HG02798 (cell line): ENCODE measurements at regions not wholly inside any gene's neighbourhood (a gene's known extent, or its start where the extent isn't known, plus 50 kb on each side); places are given as distances from the start of the nearest gene placed in this dataset.

Source experiments
- ATAC-seq: cut with Tn5 transposase; IDR thresholded peaks from one replicate; pipeline ENCODE4 v1.9.1; 2021; ENCODE audit warnings: mild to moderate bottlenecking; ENCODE audit not compliant: unreplicated experiment, poor library complexity

DNA sequence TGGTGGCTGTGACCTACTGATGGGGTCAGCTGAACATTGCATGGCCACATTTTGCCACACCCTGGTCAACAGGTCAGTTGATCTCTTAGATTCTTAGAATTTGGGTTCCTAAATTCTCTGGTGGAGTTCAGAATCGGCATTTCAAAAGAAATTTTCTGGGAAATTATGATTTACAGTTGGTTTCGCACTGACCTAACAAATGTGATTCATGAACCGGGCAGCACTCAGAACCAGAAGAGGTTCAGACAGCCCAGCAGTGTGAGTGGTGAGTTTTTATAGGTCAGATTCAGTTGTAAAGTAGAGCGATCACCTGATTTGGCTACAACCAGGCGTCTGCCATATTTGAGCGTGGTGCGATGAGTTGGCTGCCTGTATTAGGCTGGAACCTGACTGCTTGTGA lies 163.7 kb upstream of the GAS1 start:
- ATAC-seq: no peak

DNA sequence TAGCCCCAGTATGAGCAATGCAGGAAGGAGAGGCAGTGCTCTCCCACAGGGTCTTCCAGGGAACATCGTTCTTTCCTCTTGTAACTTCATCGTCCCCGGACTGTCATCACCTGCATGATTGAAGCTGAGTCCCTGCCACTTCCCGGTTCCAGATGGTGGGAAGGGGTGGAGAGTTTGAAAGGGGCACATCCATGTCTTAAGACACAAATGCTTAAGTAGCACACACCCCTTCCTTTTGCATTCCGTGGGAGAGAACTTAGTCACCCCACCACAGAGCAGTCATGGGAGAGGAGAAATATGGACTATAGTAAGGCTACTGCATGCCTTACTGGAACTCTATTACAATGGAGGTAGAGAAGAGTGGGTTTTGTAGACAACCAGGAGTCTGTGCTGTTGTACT lies 165.3 kb upstream of the GAS1 start:
- no peak for ATAC-seq

DNA sequence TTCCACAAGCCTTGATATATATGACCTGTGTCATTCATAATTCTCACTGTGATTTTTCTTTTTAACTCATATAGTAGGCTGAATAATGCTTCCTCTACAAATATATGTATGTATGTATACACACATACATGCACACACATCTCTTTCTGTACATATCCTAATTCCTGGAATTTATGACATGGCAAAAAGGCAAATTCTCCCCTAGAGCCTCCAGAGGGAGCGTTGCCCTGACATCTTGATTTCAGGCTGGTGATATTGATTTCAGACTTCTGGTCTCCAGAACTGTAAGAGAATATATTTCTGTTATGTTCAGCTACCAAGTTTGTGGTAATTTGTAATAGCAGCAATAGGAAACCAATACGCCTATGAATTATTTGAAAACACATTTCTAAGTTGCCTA lies 166.6 kb upstream of the GAS1 start:
- ATAC-seq: no peak

DNA sequence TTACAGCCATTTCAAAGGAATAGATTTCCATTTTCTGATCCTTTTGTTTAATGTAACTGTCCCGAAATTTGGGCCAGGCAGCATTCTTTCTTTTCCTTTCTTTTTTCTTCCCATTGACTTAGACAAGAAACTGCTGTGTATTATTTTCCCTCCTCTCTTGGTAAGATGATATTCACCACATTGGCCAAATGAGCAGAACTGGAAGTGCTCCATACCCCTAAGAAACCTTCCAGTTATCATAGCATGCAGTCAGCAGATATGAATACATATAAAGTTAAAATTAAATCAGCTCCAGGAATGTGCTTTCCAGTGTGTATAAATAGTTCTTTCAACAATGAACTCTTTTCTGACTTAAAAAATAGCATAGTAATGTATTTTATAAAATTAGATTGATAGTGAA lies 168.5 kb upstream of the GAS1 start:
- ATAC-seq: no peak

DNA sequence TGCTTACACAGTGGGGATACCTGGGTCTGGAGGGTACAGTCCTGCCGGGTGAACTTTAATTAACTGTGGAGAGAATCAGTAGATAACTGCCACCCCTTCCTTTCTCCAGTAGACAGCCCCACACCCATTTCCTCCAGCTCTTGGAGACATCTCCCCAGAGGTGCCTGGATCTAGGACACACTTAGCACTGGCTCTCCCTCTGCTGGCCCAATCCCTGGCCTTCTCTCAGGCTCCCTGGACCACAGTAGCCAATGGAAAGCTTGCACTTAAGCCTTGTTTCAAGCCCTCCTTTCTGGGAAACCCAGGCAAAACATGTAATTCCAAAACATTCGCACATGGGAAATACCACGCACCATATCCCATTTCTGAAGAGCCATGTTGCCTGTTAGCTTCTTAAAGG lies 169.2 kb upstream of the GAS1 start:
- no peak for ATAC-seq

DNA sequence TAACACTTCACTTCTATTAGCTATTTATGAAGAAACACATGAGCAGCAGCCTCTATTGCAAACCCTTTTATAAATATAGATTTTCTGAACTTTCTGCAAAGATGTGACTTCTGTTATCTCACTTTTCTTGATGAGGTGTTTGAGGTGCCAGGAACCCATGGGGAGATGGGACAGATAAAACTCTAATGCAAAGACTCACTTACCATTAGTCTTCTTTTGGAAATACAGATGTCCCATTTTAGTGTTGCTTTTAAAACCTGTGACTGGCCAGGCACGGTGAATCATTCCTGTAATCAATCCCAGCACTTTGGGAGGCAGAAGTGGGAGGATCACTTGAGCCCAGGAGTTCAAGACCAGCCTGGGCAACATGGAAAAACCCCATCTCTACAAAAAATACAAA lies 171.3 kb upstream of the GAS1 start:
- ATAC-seq: no peak

DNA sequence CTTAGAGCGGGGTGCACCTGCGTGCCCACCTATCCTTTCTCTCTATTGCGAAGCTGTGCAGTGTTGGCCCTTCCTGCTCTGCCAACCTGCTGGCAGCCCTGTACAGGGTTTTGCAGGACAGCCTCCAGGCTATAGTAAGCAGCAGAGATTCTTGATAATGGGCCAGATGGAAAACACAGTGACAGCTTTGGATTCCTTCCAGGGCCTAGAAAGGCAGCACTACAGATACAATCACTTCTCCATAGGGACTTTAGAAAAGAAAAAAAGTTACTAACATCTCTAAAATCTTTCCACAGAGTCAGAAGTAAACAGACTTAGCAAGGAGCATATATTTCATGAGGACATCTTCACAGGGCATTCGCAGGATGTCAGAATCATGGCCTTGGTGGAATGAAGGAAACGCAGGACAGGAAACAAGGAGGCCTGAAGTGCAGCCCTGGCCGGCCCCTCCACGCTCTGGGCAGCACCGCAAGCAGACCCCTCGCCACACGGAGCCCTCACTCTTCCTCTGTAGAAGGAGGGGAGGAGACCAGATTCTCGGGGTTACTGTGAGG lies 172.1 kb upstream of the GAS1 start:
- no peak for ATAC-seq

DNA sequence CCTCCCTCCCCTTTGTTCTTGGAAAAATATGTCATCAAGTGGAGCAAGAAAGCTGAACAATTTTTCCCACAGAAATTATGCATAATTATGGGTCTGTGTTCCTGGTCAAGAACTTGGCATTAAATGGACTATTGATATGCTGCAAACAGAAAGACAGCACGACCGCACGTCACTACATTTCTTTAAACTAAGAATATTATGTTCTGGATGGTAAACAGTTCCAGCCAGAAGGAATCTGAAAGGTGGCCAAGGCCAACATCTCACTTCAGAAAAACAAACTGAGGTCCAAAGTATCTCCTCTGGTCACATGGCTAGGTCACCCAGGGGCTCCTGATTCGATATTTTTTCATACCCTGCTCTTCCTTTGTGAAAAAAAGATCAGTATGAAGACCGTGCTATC lies 173.3 kb upstream of the GAS1 start:
- ATAC-seq: no peak

DNA sequence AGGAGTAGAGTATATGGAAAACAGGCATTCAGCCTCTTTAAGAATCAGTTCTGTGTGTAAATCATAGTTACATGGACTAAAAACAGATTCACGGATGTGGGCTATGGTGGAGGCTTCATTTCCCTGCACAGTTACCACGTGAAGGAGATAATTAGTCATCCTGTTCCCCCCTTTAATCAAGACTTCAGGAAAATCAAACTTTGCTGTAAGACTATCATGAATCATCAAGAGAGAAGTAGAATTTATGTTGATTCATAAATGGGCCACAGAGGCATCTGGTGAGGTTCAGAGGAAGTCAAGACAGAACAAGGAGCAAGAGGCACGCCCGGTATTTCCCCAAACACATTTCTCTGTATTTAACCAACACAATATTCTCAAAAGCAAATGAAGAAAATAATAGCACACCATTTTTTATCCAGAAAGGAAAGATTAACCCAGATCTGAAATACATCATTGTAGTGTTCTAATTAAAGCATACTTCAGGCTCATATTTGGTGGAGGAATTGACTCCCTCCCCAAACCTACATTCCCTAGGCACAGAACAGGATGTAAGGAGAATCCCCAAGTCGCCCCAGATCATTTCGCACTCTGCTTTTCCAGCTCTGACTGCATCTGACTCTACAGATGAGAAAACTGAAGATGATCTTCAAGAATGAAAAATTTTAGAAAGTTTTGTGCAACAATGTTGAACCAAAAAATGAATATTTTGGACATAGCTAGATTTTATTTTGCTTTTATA lies 175.8 kb upstream of the GAS1 start:
- ATAC-seq: no peak

DNA sequence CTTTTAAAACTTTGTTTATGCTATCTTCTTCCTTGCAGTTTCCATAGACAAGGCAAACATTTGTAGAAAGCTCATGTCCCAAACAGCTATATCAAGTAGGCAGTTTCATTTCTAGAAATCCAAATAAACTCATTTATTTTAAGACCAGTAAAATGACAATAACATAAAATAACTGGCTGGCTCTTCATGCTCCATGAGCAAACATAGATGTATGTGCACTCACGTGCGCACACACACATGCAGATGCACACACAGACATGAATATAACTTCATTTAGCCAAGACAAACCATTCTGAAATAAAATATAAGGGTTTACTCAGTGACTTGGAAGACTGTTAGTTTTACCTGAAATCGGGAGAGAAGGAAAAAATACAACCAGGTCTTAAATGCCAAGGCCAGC lies 176.5 kb upstream of the GAS1 start:
- no peak for ATAC-seq

DNA sequence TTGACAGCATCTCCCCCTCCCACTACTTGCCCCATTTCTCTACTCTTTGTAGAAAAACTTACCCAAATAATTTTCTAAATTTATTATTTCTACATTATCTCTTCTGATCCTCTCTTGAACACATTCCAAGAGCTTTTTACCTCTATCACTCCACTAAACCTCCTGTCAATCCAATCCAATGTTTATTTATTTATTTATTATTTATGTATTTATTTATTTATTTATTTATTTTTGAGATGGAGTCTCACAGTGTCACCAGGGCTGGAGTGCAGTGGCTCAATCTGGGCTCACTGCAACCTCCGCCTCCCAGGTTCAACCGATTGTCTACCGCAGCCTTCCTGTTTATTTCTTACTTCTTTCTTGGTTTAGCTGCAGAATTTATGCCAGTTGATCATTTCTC lies 178.5 kb upstream of the GAS1 start:
- no peak for ATAC-seq

DNA sequence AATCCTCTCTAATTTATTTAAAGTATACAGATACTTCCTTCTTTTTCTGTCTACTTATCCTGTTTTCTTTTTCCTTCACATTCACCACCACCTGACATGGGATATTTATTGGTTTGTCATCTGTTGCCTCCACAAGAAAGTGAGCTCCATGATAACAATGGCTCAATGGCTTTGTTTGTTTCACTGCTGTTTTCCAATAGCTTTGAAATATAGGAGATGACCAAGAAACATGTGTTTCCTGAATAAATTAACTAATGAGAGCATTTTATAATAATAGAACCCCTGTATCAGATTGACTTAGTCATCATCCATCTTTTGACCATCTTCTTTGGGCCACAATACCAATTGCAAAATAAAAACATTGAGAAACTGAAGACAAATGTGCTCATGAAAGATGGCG lies 180.2 kb upstream of the GAS1 start:
- no peak for ATAC-seq

DNA sequence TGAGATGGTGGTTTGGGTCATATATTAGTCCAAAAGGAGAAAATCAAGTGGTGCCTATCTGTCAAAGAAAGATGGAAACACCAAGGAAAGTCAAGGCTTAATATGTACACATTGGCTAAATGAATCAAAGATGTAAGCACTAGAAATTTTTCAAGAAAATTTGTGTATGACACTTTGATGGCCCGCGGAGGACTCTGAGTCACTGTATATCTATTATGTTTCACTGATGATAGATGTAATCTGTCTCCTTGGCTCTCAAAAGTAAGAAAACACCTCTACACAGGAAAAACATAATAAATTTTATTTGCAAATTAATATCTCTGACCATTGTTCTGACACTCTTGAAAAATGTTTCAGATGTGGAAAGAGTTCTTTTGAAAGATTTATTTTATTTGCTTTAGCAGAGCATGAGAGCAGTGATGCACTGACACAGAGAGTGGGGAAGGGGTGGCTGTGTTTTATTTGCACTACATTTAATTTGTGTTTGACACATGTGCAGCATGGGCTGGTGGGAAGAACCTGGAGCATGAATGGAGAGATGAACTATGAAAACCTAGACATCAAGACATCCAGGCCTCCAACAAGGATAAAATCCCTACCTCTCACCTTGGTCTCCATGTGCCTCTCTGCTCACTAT lies 180.8 kb upstream of the GAS1 start:
- no peak for ATAC-seq

DNA sequence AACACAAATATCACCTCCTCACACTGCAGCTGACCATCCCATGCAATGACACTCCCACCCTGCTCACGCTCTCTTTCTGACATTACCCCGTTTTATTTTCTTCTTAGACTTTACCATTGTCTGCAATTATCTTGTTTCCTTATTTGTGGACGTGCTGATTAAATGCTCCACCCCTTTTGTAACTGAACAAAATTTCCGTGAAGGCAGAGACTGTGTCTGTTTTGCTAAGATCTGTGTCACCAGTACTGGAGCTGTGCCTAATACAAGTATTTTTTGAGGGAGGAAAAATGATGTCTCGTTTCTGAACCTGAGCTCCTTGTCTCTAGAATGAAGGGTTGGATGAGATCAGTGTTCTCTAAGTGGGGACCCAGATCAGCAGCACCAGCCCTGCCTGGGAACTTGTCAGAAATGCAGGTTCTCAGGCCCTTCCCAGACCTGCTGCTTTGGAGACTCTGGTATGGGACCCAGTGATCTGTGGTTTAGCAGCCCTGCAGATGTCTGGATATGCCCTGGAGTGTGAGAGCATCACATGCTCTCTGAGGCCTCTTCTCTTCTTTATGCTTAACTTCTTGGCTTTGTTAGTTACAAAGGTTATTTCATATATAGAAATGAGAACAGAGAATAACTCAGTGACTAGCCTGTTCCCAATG lies 181.7 kb upstream of the GAS1 start:
- ATAC-seq: no peak

DNA sequence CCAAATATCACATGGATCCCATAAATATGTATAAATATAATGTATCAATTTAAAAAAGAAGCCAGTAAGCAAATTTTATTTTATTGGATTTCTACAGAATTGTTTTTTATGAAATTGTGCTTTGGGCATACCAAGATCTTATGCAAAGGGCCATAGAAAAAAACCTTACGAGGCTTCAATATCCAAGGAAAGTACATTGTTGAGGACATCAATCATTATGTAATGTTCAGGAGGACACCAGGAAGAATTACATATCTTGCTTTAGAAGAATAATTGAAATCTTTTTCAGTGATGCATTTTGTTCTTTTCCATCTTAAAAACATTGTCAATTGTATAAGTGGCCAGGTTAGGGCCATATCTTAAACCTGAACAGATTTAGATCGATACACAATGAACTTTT lies 187.8 kb upstream of the GAS1 start:
- no peak for ATAC-seq

DNA sequence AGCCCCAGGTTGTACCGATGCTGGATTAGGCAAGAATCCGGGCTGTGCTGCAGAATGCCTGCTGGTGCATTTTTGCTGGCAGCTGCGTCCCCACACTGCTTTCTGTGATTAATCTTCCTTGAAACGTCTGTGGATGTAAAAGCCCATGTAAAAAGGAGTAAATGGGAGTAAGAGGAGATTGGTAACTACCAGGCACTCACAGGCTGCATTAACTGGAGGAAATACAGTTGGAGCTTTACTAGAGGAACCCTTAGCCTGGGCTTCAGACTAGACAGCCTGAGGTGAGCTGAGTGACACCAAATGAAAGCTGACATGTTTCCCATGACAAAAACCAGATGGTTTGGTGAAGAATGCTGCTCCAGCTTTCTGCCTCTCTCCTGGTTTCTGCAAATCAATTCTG lies 190.4 kb upstream of the GAS1 start:
- ATAC-seq: no peak

DNA sequence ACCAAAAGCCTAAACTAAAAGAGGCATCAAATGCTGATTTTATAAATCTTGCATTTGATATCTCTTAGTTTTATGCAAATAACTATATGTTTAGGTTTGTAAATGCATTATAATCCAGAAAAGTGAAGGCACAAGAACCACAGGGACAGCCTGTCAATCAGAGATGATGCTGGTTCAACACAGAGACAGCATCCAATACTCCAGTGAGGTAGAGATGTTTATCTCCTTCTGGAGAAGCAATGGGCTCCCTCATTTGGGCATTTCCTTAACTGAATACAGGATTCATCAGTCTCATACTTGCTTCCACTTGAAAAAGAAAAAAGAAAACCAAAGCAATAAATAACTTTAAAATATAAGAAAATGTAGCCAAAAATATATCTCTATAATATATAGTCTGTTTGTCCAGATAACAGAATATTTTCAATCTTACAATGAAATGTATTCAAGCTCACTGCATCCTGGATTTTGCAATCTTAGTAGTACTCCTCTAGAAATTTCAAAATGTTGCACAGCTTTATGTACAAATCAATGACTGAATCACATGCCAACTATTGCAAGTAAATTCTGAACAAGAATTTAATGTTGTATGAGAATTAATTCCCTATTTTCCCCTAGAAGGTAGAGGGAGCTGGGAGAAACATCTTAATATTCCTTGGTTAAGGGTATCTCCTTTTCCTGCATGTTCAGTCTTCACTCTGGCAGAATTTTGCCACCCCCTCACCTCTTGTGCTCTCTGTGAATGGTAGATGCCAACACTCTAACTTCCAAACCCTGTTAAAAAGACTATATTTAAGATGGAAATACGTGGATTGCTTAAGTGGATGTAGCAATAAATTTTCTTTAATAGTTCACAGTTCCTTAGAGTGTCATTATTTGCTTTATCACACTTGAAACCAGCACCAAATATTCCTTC lies 191.1 kb upstream of the GAS1 start:
- no peak for ATAC-seq

DNA sequence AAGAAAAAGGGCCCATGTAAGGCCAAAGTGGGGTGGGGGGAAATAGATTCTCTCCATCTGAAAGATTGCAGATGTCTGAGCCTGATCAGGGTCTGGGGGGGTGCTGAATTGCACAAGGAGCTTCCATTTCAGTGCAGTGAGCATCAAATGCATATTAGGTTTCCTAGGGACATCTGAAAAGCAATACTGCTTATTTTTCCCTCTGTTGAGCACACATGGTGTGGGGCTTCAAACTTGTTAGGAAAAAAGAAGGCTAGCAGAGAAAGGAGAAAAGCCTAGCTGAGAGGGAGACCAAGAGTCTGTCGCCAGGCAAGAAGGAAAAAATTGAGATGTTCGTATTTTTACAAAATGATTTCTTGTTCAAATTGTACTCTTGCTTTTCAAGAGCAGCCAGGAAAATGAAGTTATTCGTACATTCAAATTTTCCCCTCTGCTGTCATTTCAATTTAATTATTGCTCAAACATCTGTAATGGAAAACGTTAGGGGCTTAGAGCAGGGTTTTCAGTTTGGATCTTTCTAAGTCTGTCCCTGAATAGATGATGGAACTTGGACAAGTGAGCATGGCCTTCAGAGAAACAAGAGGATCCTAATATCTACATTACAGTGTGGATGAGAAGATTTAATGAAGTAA lies 191.9 kb upstream of the GAS1 start:
- ATAC-seq: no peak

DNA sequence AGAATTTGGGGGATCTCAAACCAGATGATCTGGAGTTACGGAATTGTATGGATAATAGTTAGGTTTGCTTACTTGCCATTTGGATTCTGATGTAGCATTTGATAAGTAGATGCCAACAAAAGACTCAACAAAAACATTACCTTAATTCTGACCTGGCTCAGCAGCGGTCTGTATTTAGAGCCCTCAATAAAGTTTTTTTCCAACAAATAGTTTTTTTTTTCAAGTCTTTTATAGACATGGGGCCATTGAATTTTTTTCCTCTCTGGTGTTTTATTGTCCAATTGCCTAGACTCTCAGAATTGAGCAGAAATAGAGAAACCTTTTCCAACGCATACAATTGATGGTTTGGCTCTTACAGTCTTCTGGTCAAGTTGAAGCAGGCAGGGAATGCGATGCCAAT lies 192.8 kb upstream of the GAS1 start:
- ATAC-seq: no peak

DNA sequence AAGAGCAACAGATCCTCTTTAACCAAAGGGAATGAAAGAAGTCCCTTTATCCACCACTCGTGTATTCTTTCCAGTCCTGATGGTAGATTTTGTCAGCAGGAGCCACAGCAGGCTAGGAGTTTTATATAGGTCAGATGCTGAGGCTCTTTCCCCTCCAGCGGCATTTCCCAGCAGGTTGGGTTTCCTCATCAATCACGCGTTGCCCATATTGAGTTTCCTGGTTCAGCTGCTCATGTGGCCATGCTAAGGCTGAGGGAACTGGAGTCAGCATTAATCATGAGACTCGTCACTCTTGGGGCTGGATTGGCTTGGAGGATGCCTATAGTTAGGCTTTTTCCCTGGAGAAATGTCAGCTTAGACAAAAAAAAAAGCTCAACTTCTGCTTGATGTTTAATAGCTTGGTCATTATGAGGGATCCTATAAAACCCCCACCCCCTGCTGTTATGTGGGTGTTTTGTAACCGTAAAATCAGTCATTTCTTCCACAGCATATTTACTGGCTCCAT lies 193.4 kb upstream of the GAS1 start:
- ATAC-seq: no peak
